ENCODE measurements at regions not wholly inside any gene's neighbourhood (a gene's known extent, or its start where the extent isn't known, plus 50 kb on each side); places are given as distances from the start of the nearest gene placed in this dataset.

- CTCF ChIA-PET (ENCODE audit: low intra/inter-chr PET ratio) = interaction anchor here (0.8 to 5.3 kb wide), 2 partner anchors 230 to 299 kb away, joined by 5 to 87 read pairs; no protein-coding TSS in a partner anchor
- Histone ChIP-seq H3K27me3 (ENCODE audit: control insufficient read depth in 2 of 2, insufficient read depth in 2 of 2, low read length in 2 of 2) (peaks cover 4 to 7% of the 10 kb centered on the region in 2 experiments; a peak in 2 of 5 replicates), H3K4me2 (ENCODE audit: insufficient read depth, low read length) (no peak overlapping the region), H4K20me1 (replicated peaks; ENCODE audit: control insufficient read depth, insufficient read depth, low read length) (no peaks in the 10 kb centered on the region), H3K9ac (ENCODE audit: insufficient read depth in 1 of 2, low read depth in 2 of 2, low read length in 2 of 2) (no peak overlapping the region), H2AFZ (ENCODE audit: low read depth, low read length) (no peak overlapping the region), H3K4me3 (no peak overlapping the region), H3K79me2 (ENCODE audit: control insufficient read depth, insufficient read depth, low read length) (no peaks in the 10 kb centered on the region), H3K27ac (ENCODE audit: extremely low read depth, low read depth, low read length) (no peak overlapping the region), H3K9me1 (ENCODE audit: control insufficient read depth, insufficient read depth, low read length) (no peaks in the 10 kb centered on the region), H3K4me1 (replicated peaks in 1 of 2; ENCODE audit: control insufficient read depth in 2 of 2, insufficient read depth in 2 of 2, low read length in 2 of 2) (peaks cover 5 to 6% of the 10 kb centered on the region in 2 experiments; a peak in 2 of 5 replicates), H3K36me3 (ENCODE audit: control insufficient read depth, insufficient read depth, low read length) (no peaks in the 10 kb centered on the region), H3K9me3 (replicated peaks; ENCODE audit: control insufficient read depth, insufficient read depth, low read depth, low read length) (no peaks in the 10 kb centered on the region)
- POLR2A ChIA-PET = interaction anchor here (1.1 to 1.7 kb wide), 3 partner anchors 293 to 375 kb away, joined by 3 to 4 read pairs (median 4); no protein-coding TSS in a partner anchor
- DNase-seq (ENCODE audit: extremely low read depth in 1 of 4, low spot score in 3 of 4) (no peak), FAIRE-seq (no peak), ATAC-seq (no peak)
- TF ChIP-seq NR1H2 (CRISPR knock-in tag; IDR thresholded peaks at IDR 0.05) = no peak
- TF ChIP-seq BACH1 (tag; IDR thresholded peaks at IDR 0.05) = no peak
- no peak for TF ChIP-seq KLF6 (CRISPR knock-in tag; IDR thresholded peaks at IDR 0.05; ENCODE audit: borderline replicate concordance)
- WGBS (ENCODE audit: insufficient coverage, low coverage, missing lambda C conversion rate) = 4% methylated on average over 5 of the region's 5 CpGs
- no TSS peak for BruUV-seq (replicated peaks)
- intact Hi-C loops (cut with micrococcal nuclease) = loop anchor here (2.0 to 10.0 kb wide), 4 partner anchors 137 to 731 kb away; partner anchors contain the start of gene OLIG3
- in situ Hi-C loops (cut with MboI) = no loop called here
Measured at GRCh38 chr6:138005846-138006245, 101.4 kb downstream of the PERP start.

DNA sequence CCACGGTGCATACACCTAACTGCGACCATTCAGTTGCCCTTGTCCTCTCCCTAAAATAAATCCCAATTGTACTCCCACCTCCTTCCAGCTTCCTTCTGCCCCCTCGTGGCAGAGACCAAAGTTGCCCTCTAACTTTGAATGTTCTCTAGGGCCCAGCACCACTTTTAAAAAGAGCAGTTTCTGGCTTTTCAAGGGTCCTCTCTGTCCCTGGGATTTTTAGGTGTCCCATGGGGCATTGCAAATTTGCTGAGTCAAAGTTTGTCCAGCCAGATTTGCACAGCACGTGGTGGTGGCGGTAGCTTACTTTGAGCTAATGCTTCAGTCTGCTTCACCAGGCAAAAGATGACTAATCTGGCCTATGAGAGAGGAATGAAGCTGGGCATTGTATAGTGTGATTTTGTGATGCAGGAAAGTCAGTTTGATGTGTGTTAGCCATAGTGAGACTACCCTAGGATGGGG is 100.2 kb downstream of the PERP start:
- ChIA-PET CTCF (ENCODE audit: low intra/inter-chr PET ratio) (interaction anchor here (0.6 to 5.3 kb wide), 2 partner anchors 301 to 1367 kb away, joined by 3 to 87 read pairs; no protein-coding TSS in a partner anchor), POLR2A (interaction anchor here (0.7 to 1.7 kb wide), 8 partner anchors 17 to 376 kb away, joined by 3 to 5 read pairs (median 4); no protein-coding TSS in a partner anchor)
- H3K9ac ChIP-seq (ENCODE audit: insufficient read depth in 1 of 2, low read depth in 2 of 2, low read length in 2 of 2) = no peak overlapping the region
- H3K4me3 ChIP-seq = no peak overlapping the region
- H3K79me2 ChIP-seq (ENCODE audit: control insufficient read depth, insufficient read depth, low read length) = no peaks in the 10 kb centered on the region
- WGBS (ENCODE audit: insufficient coverage, low coverage, missing lambda C conversion rate) = 0% methylated on average over 5 of the region's 5 CpGs
- no peaks in the 10 kb centered on the region for H3K36me3 ChIP-seq (ENCODE audit: control insufficient read depth, insufficient read depth, low read length)
- H3K27me3 ChIP-seq (ENCODE audit: control insufficient read depth in 2 of 2, insufficient read depth in 2 of 2, low read length in 2 of 2) = peaks cover 4 to 7% of the 10 kb centered on the region in 2 experiments; a peak in 2 of 5 replicates
- H4K20me1 ChIP-seq (replicated peaks; ENCODE audit: control insufficient read depth, insufficient read depth, low read length) = no peaks in the 10 kb centered on the region
- H3K4me2 ChIP-seq (ENCODE audit: insufficient read depth, low read length) = no peak overlapping the region
- intact Hi-C loops (cut with micrococcal nuclease) (loop anchor here (2.0 to 10.0 kb wide), 3 partner anchors 302 to 732 kb away; partner anchors contain the start of gene OLIG3), in situ Hi-C loops (cut with MboI) (no loop called here)
- DNase-seq (ENCODE audit: extremely low read depth in 1 of 4, low spot score in 3 of 4) (peak; percentile 63 to 66 (median 65)), FAIRE-seq (peak; percentile 79), ATAC-seq (peak; percentile 81)
- H3K27ac ChIP-seq (ENCODE audit: extremely low read depth, low read depth, low read length) = no peak overlapping the region
- no peak overlapping the region for H2AFZ ChIP-seq (ENCODE audit: low read depth, low read length)
- no peaks in the 10 kb centered on the region for H3K9me1 ChIP-seq (ENCODE audit: control insufficient read depth, insufficient read depth, low read length)
- H3K4me1 ChIP-seq (replicated peaks in 1 of 2; ENCODE audit: control insufficient read depth in 2 of 2, insufficient read depth in 2 of 2, low read length in 2 of 2) = peaks cover 5 to 6% of the 10 kb centered on the region in 2 experiments; a peak in 2 of 5 replicates
- H3K9me3 ChIP-seq (replicated peaks; ENCODE audit: control insufficient read depth, insufficient read depth, low read depth, low read length) = no peaks in the 10 kb centered on the region
- no TSS peak for BruUV-seq (replicated peaks)
- TF ChIP-seq ZBTB1 (CRISPR knock-in tag; IDR thresholded peaks at IDR 0.05; ENCODE audit: borderline replicate concordance, low read depth) (no peak), STAG1 (CRISPR knock-in tag; IDR thresholded peaks at IDR 0.05; ENCODE audit: borderline replicate concordance) (peak; percentile 43; the same call in 1 of the 2 replicates), L3MBTL2 (IDR thresholded peaks at IDR 0.05) (0 out of 2 replicates have a peak, but pooled peaks have one; percentile 22), FOXA1 (IDR thresholded peaks at IDR 0.05; ENCODE audit: borderline replicate concordance) (no peak), RAD21 (CRISPR knock-in tag; conservative IDR thresholded peaks at IDR 0.05 in 1 of 2, IDR thresholded peaks at IDR 0.05 in 1 of 2) (peak; percentile 54 to 76; a peak in 3 of 4 replicates), RCOR1 (IDR thresholded peaks at IDR 0.05; ENCODE audit: borderline replicate concordance in 1 of 2, low read depth in 2 of 2, low read length in 2 of 2) (peak in 1 of 2 experiments; percentile 15; a peak in 1 of 4 replicates), SMC3 (conservative IDR thresholded peaks at IDR 0.05; ENCODE audit: insufficient read depth, low read depth, low read length) (peak; percentile 68), MAFG (tag; conservative IDR thresholded peaks at IDR 0.05) (peak; percentile 71), CTCF (IDR thresholded peaks at IDR 0.05 in 2 of 3, conservative IDR thresholded peaks at IDR 0.05 in 1 of 3; ENCODE audit: insufficient read depth in 2 of 3, low read depth in 1 of 3, low read length in 3 of 3) (peak; percentile 76 to 82 (median 80)), NFE2 (IDR thresholded peaks at IDR 0.05; ENCODE audit: low read depth) (peak; percentile 34)

Measured in K562 (cell line).